ENCODE measurements at regions not wholly inside any gene's neighbourhood (a gene's known extent, or its start where the extent isn't known, plus 50 kb on each side); places are given as distances from the start of the nearest gene placed in this dataset.

DNA sequence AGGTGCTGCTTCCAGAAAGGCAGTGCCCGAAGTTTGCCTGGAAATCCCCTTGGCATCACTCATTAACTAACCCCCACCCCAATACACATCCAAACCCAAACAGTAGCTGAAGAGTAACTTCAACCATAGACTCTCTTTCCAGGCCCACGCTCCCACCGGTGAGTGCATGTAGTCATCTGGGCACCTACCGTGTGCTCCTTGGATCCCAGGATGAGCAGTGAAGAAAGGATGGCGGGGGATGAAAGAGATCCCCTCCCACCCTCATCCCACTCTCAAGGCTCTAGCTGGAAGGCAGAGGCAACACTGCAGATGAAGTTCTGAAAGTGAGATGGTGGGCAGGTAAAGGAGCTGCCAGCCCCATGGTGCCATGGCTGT lies 305.0 kb downstream of the SOX9 start:
- no peak for DNase-seq (ENCODE audit: low read depth)

- DNase-seq (ENCODE audit: low read depth): no peak
These were observed 305.5 kb downstream of the SOX9 start for GRCh38 chr17:72426321-72426720.

- DNase-seq (ENCODE audit: low read depth): no peak
These were observed 306.3 kb downstream of the SOX9 start for GRCh38 chr17:72426948-72427760.

DNA sequence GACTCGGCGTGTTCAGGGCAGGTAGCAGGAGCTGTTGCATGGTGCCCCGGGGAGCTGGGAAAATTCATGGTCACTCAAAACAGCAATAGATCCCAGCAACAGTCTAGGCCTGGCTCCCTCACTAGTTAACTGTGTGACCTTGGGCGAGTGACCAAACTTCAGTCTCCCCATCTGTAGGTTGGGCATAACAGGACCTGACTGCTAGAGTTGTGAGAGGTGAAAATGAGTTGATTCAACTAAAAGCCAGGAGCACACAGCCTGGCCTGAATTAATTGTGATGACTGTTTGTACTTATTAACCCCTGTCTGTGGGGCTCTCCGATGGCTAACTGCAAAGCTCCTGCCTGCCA lies 306.9 kb downstream of the SOX9 start:
- no peak for DNase-seq (ENCODE audit: low read depth)

- DNase-seq (ENCODE audit: low read depth): no peak
These were observed 308.3 kb downstream of the SOX9 start for GRCh38 chr17:72429066-72429638.

GRCh38 chr17:72430611-72431432 lies 310.0 kb downstream of the SOX9 start:
- DNase-seq (ENCODE audit: low read depth): no peak

DNA sequence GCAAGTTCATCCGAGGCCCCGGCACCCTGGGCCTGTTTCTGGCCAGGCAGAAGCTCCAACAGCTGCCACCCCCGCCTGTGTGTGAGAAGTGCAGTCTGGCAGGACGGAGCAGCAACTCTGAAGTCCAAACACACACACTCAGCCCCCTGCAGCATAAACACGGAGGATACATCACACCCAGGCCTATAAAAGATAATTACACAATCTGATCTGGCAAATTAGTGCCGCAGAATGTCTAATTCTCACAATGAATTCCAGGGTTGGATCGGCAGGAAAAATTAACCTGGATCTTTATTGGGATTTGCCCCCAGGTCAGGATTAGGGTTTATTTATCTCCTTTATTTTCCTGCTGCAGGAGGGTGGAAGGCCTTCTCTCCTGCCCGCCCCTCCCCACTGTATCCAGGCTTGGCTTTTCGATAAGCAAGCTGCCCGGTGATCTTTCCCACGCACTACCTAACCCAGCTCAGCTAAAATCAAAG lies 311.4 kb downstream of the SOX9 start:
- DNase-seq (ENCODE audit: low read depth): no peak

DNA sequence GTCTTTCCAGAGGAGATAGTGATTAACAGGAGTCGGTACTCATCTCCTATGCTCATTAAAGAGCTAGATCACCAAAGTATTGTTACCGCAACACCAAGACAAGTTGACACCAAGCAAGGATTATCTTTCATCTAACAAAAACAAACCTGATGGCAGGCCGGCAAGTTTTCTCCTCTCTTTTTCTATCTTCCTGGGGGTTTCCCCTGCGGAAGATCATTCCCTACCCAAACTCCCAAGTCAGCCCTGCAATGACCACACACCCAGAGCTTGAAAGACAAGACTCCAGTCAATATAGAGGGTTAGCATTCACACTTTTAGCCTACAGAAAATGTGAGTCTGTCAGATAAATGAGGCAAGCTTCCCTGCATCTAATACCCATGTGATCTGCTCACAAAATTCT lies 312.1 kb downstream of the SOX9 start:
- no peak for DNase-seq (ENCODE audit: low read depth)

DNA sequence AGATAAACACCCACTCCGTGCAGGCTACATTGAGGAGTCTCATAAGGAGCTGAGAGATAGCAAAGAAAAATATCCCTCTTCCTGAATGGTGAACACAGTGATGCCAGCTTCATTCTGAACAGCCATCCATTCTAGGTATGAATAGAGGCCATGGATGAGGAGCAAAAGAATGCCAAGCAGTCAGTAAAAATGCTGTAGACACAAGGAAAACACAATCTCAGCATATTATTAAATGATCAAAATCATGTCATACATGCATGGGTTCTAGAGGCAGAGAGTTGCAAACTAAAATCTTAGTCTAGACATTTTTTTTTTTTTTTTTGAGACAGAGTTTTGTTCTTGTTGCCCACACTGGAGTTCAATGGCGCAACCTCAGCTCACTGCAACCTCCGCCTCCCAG lies 313.0 kb downstream of the SOX9 start:
- no peak for DNase-seq (ENCODE audit: low read depth)

GRCh38 chr17:72434581-72434980 lies 313.8 kb downstream of the SOX9 start:
- no peak for DNase-seq (ENCODE audit: low read depth)

GRCh38 chr17:72434991-72435618 lies 314.3 kb downstream of the SOX9 start:
- no peak for DNase-seq (ENCODE audit: low read depth)

GRCh38 chr17:72438783-72439182 lies 318.0 kb downstream of the SOX9 start:
- DNase-seq (ENCODE audit: low read depth): no peak

GRCh38 chr17:72439893-72440502 lies 319.2 kb downstream of the SOX9 start:
- no peak for DNase-seq (ENCODE audit: low read depth)

DNA sequence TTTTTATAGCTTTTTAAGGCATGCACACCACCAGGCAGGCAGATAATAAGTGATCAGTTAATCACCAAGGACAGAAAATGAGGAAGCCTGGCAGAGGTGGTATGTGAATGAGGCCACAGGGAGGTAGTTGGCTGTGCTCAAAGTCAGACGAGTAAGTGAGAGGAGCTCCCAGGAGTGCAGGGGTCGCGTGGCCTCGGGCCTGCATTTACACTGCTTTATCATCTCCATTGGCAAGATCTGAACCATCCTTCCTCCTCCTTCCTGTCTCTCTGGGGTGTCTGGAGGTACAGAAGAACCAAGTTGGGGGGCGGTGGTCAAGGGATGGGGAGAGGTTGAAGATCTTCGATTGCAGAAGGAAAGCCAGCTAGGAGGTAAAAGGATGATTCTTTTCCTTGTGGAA lies 320.1 kb downstream of the SOX9 start:
- no peak for DNase-seq (ENCODE audit: low read depth)

DNA sequence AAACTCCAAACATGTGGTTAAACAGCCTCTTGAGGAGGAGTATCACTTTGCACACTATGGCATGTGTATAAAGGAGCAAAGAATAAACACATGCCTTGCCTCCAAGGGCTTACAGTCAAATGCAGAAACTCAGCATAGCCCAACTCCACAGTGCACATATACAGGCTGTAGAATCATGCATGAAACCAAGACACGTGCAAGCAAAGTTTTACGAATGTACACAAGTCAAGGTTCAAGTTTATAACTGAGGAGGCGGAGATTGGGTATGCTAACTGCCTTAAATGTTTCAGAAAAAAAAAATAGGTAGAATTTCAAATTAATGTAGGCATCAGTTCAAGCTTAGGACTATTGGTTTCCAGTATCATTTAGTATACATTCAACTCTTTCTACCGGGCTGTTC lies 321.1 kb downstream of the SOX9 start:
- DNase-seq (ENCODE audit: low read depth): no peak

- DNase-seq (ENCODE audit: low read depth): no peak
These were observed 323.8 kb downstream of the SOX9 start for GRCh38 chr17:72444517-72445054.

- no peak for DNase-seq (ENCODE audit: low read depth)
These were observed 324.5 kb downstream of the SOX9 start for GRCh38 chr17:72445055-72445991.

GRCh38 chr17:72446118-72446517 lies 325.3 kb downstream of the SOX9 start:
- no peak for DNase-seq (ENCODE audit: low read depth)

- DNase-seq (ENCODE audit: low read depth): no peak
These were observed 325.9 kb downstream of the SOX9 start for GRCh38 chr17:72446525-72447250.

DNA sequence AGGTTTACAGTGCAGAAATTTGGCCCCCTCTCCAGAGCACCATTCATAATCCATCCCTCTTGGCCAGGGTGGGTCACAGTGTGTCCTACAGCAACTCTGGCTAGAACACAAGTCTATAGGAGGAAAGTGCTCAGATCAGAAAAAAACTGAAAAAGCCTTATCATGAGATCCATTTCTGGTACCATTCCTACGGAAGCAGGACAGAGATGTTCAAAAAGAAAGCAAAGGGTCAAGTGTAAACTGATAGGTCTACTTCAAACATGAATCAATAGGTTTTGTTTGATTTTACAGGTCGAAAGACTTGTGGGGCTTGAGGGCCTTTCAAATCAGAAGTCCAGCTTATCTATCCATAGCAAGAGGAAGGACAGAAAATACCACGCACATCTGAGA lies 326.4 kb downstream of the SOX9 start:
- DNase-seq (ENCODE audit: low read depth): no peak
